Smooth muscle cell (in vitro differentiated cells): ENCODE measurements at regions not wholly inside any gene's neighbourhood (a gene's known extent, or its start where the extent isn't known, plus 50 kb on each side); places are given as distances from the start of the nearest gene placed in this dataset.

Experiments
- DNase-seq: peaks from one replicate; lab custom pipeline; 2025; ENCODE audit not compliant: unreplicated experiment; lab: John Stamatoyannopoulos, UW
- H2AFZ ChIP-seq: fragments of 200-600 bp; sonication (generic); 2 replicates; pipeline ENCODE4 v1.6.0; 2016; ENCODE audit warnings: antibody characterized with exemption, low read depth, mild to moderate bottlenecking
- H3F3A ChIP-seq: fragments of 200-600 bp; sonication (generic); 2 replicates; pipeline ENCODE4 v1.6.0; 2017; ENCODE audit warnings: antibody characterized with exemption, low read depth
- H3K27ac ChIP-seq: fragments of 200-600 bp; sonication (generic); 2 replicates; pipeline ENCODE4 v1.5.1; 2016; ENCODE audit warnings: low read depth, mild to moderate bottlenecking
- H3K27me3 ChIP-seq: fragments of 200-600 bp; sonication (generic); 2 replicates; pipeline ENCODE4 v1.6.1; 2016; ENCODE audit warnings: low read depth, mild to moderate bottlenecking
- H3K36me3 ChIP-seq: fragments of 200-600 bp; sonication (generic); 2 replicates; pipeline ENCODE4 v1.5.1; 2016; ENCODE audit warnings: low read depth
- H3K4me1 ChIP-seq: fragments of 200-600 bp; sonication (generic); 2 replicates; pipeline ENCODE4 v1.5.1; 2016; ENCODE audit warnings: low read depth
- H3K4me2 ChIP-seq: fragments of 200-600 bp; sonication (generic); 2 replicates; pipeline ENCODE4 v1.6.0; 2016; ENCODE audit warnings: mild to moderate bottlenecking
- H3K4me3 ChIP-seq: fragments of 200-600 bp; sonication (generic); 2 replicates; pipeline ENCODE4 v1.5.1; 2016; ENCODE audit warnings: mild to moderate bottlenecking
- H3K79me2 ChIP-seq: fragments of 200-600 bp; sonication (generic); 2 replicates; pipeline ENCODE4 v1.6.0; 2016; ENCODE audit warnings: low read depth, mild to moderate bottlenecking
- H3K9ac ChIP-seq: fragments of 200-600 bp; sonication (generic); 2 replicates; pipeline ENCODE4 v1.6.0; 2016; ENCODE audit warnings: low read depth
- H3K9me3 ChIP-seq: fragments of 200-600 bp; sonication (generic); replicated peaks from 2 replicates; pipeline ENCODE4 v1.5.1; 2016; ENCODE audit warnings: low read depth
- H4K20me1 ChIP-seq: fragments of 200-600 bp; sonication (generic); 2 replicates; pipeline ENCODE4 v1.6.0; 2016; ENCODE audit warnings: low read depth
- WGBS: methylation state at CpG from one replicate; pipeline ENCODE4 v1.1.7; 2016; ENCODE audit warnings: low lambda C conversion rate; 5-methylcytosine and 5-hydroxymethylcytosine counted together
- TF ChIP-seq, protein P1 (sequence below): fragments of 200-600 bp; sonication (generic); IDR thresholded peaks from 2 replicates; pipeline ENCODE4 v1.5.1; 2017; ENCODE audit warnings: borderline replicate concordance, mild to moderate bottlenecking, antibody characterized with exemption; ENCODE audit not compliant: insufficient read depth, poor library complexity, severe bottlenecking

DNA sequence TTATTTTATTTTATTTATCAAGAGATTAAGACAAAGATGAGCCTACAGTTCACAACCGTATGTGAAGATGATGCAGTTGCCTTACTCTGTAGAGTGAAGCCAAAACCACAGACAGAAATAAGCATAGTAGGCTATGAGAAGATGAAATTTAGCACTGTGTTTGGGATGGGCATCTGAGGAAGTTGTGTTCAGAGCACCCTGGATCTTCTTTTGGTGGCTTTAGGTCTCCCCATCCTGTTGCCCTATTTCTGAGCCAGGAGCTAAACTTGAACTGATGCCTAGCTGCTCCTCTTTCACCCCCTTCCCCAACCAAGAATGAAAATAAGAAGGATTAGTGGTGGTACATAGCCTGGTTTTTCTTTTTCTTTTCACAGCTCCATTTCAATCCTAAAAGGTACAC lies 328.1 kb upstream of the TBL1XR1 start:
- Histone ChIP-seq H4K20me1 (no peaks in the 10 kb centered on the region), H3K36me3 (no peaks in the 10 kb centered on the region), H3F3A (peaks cover 4% of the 10 kb centered on the region), H3K4me1 (no peaks in the 10 kb centered on the region), H3K4me3 (no peak overlapping the region), H3K27ac (peak overlapping the region; percentile 51), H3K9ac (no peak overlapping the region), H3K27me3 (no peaks in the 10 kb centered on the region), H3K79me2 (no peaks in the 10 kb centered on the region), H3K9me3 (no peaks in the 10 kb centered on the region), H2AFZ (no peak overlapping the region), H3K4me2 (no peak overlapping the region)
- 88% methylated on average over 1 of the region's 1 CpG for WGBS
- TF ChIP-seq, protein P1, sequence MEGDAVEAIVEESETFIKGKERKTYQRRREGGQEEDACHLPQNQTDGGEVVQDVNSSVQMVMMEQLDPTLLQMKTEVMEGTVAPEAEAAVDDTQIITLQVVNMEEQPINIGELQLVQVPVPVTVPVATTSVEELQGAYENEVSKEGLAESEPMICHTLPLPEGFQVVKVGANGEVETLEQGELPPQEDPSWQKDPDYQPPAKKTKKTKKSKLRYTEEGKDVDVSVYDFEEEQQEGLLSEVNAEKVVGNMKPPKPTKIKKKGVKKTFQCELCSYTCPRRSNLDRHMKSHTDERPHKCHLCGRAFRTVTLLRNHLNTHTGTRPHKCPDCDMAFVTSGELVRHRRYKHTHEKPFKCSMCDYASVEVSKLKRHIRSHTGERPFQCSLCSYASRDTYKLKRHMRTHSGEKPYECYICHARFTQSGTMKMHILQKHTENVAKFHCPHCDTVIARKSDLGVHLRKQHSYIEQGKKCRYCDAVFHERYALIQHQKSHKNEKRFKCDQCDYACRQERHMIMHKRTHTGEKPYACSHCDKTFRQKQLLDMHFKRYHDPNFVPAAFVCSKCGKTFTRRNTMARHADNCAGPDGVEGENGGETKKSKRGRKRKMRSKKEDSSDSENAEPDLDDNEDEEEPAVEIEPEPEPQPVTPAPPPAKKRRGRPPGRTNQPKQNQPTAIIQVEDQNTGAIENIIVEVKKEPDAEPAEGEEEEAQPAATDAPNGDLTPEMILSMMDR = no peak
- no peak for DNase-seq

DNA sequence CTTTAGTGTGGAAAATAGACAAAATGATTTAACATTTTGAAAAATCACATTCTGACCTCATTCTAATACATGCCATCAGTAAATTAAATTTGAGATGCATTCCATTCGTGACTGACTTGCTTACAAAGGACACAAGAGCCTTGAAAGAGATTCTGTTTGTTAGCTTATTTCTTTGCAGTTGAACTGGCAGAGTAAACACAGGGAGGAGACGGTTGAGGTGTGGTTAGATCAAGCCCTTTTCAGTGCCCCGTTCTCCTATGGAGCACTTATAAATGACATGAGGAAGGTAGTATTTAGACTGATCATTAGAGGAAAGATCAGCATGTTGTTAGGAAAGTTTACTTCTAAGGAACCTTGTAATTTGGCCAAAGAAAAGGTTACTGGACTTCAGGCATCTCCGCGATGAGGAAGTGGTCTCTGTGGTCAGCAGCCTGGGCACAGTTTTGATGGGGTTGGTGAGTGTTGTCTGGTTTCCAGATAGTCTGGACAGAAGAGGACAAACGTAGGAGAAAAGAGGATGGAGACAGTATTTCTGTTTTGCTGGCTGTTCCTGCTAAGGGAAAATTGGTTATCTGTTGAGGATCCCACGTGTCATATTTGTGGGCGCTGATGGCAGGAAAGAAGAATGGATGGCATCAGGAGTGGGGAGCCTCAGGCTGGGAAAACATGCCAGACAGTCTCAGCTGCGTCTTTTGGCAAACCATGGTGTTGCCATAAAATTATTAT lies 328.9 kb upstream of the TBL1XR1 start:
- WGBS = 79% methylated on average over 9 of the region's 9 CpGs
- no peak overlapping the region for H3K9ac ChIP-seq

DNA sequence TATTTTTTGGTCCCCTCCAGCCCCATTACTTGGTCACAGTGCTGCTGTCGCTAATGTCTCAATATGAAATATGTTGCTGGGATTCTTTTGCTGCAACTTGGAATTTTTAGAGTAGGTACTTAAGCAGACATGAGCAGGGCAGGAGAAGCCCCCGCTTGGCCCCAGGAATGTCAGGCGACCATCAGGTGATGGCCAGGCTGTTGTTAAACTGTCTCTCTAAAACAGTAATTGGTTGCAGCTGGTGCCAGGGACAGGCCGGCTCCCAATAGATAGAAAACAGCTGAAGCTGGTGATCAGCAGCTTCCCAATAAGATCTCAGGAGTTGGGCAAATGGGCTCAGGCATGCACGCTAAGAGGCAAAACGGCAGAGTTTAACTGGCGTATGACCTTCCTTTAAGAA lies 329.9 kb upstream of the TBL1XR1 start:
- Histone ChIP-seq H3K4me1 (no peaks in the 10 kb centered on the region), H2AFZ (no peak overlapping the region), H3K36me3 (no peaks in the 10 kb centered on the region), H3K27me3 (no peaks in the 10 kb centered on the region), H3K79me2 (no peaks in the 10 kb centered on the region), H4K20me1 (no peaks in the 10 kb centered on the region), H3K27ac (no peak overlapping the region), H3F3A (peaks cover 4% of the 10 kb centered on the region), H3K9ac (no peak overlapping the region), H3K4me2 (no peak overlapping the region), H3K4me3 (no peak overlapping the region), H3K9me3 (no peaks in the 10 kb centered on the region)
- WGBS = 81% methylated on average over 7 of the region's 7 CpGs
- DNase-seq = no peak
- TF ChIP-seq, protein P1 = no peak

More for the DNA sequence above, 328.9 kb upstream of the TBL1XR1 start:
- H3K4me1 ChIP-seq = no peaks in the 10 kb centered on the region
- H3K27ac ChIP-seq = peak overlapping the region; percentile 51
- peaks cover 4% of the 10 kb centered on the region for H3F3A ChIP-seq
- DNase-seq = no peak
- H3K79me2 ChIP-seq = no peaks in the 10 kb centered on the region
- H3K4me2 ChIP-seq = no peak overlapping the region
- no peaks in the 10 kb centered on the region for H4K20me1 ChIP-seq
- H3K27me3 ChIP-seq = no peaks in the 10 kb centered on the region
- H2AFZ ChIP-seq = no peak overlapping the region
- no peak overlapping the region for H3K4me3 ChIP-seq
- TF ChIP-seq, protein P1 = no peak
- H3K9me3 ChIP-seq = no peaks in the 10 kb centered on the region
- H3K36me3 ChIP-seq = no peaks in the 10 kb centered on the region

DNA sequence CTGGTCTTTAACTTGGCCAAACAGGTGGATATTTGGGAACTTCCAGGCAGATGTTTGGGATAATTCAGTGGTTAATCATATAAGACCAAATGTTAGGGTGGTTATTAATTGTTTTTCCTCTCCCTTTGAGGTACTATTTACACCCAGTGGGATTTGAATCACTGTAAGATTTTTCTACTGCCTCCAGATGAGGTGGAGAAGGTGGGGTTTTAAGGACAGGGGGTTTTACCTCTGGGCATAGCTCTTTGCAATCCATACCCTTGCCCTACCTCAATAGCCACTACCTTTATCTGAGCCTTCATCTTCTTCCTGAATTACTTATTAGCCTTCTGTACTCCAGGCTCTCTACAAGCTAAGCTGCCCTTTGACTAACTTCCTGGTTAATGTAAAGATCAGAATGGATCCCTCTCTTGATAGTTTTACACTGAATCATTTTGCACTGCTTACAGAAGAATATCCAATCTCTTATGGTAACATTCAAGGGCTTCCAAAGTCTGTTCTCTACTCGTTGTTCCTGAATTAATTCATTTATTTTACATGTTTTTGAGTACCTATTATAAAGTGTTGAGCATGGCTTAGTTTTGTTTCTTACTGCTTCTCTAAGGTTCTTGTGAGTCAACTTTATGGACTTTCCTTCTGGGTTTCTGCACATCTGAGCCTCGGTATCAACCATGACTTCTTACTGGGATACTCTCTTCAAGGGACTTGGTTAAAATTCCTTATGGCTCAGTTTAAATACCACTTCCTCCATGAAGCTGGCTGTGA lies 331.2 kb upstream of the TBL1XR1 start:
- Histone ChIP-seq H3K36me3 (no peaks in the 10 kb centered on the region), H3K9me3 (no peaks in the 10 kb centered on the region), H3K4me2 (peak overlapping the region; percentile 38), H3K79me2 (no peaks in the 10 kb centered on the region), H3K27ac (no peak overlapping the region), H3K4me1 (no peaks in the 10 kb centered on the region), H3F3A (peaks cover 4% of the 10 kb centered on the region), H3K27me3 (no peaks in the 10 kb centered on the region), H3K4me3 (no peak overlapping the region), H2AFZ (peak overlapping the region; percentile 66), H4K20me1 (no peaks in the 10 kb centered on the region), H3K9ac (no peak overlapping the region)
- whole genome bisulfite sequencing = 64% methylated on average over 2 of the region's 2 CpGs
- DNase-seq = no peak
- TF ChIP-seq, protein P1 = no peak
